Neural progenitor cell (in vitro differentiated cells): ENCODE measurements at regions not wholly inside any gene's neighbourhood (a gene's known extent, or its start where the extent isn't known, plus 50 kb on each side); places are given as distances from the start of the nearest gene placed in this dataset.

Experiments used
- DNase-seq: peaks from one replicate; pipeline ENCODE4 v3.0.0-alpha.2; 2016; ENCODE audit warnings: low spot score
- H2AFZ ChIP-seq: fragments of 200-600 bp; sonication (generic); replicated peaks from 2 replicates; pipeline ENCODE4 v1.6.1; 2016; ENCODE audit warnings: antibody characterized with exemption
- H3F3A ChIP-seq: fragments of 200-600 bp; sonication (generic); 2 replicates; pipeline ENCODE4 v1.6.1; 2016; ENCODE audit warnings: antibody characterized with exemption, low read depth
- H3K27ac ChIP-seq: fragments of 200-600 bp; sonication (generic); 2 replicates; pipeline ENCODE4 v1.5.1; 2016; ENCODE audit warnings: mild to moderate bottlenecking
- H3K27me3 ChIP-seq: fragments of 200-600 bp; sonication (generic); 2 replicates; pipeline ENCODE4 v1.6.1; 2016; ENCODE audit warnings: mild to moderate bottlenecking, moderate library complexity
- H3K36me3 ChIP-seq: fragments of 200-600 bp; sonication (generic); 2 replicates; pipeline ENCODE4 v1.5.1; 2016
- H3K4me1 ChIP-seq: fragments of 200-600 bp; sonication (generic); 2 replicates; pipeline ENCODE4 v1.6.1; 2016; ENCODE audit warnings: mixed run types
- H3K4me2 ChIP-seq: fragments of 200-600 bp; sonication (generic); 2 replicates; pipeline ENCODE4 v1.6.1; 2016
- H3K4me3 ChIP-seq: fragments of 200-600 bp; sonication (generic); 2 replicates; pipeline ENCODE4 v1.5.1; 2016
- H3K79me2 ChIP-seq: fragments of 200-600 bp; sonication (generic); 2 replicates; pipeline ENCODE4 v1.6.1; 2016; ENCODE audit warnings: low read depth
- H3K9ac ChIP-seq: fragments of 200-600 bp; sonication (generic); 2 replicates; pipeline ENCODE4 v1.6.1; 2016
- H3K9me3 ChIP-seq: fragments of 200-600 bp; sonication (generic); 2 replicates; pipeline ENCODE4 v1.5.1; 2016; ENCODE audit warnings: low read depth
- H4K20me1 ChIP-seq: fragments of 200-600 bp; sonication (generic); 2 replicates; pipeline ENCODE4 v1.6.1; 2016; ENCODE audit warnings: low read depth
- H3K27ac Mint-ChIP-seq: 3 replicates; pipeline ENCODE4 v1.8.0; 2021; ENCODE audit warnings: mixed read lengths
- H3K27me3 Mint-ChIP-seq: 2 replicates; pipeline ENCODE4 v1.8.0; 2022; ENCODE audit warnings: low read depth, mild to moderate bottlenecking, inconsistent platforms, moderate library complexity, mixed read lengths; ENCODE audit not compliant: insufficient read depth
- H3K36me3 Mint-ChIP-seq: 3 replicates; pipeline ENCODE4 v1.8.0; 2021; ENCODE audit warnings: mixed read lengths
- H3K4me1 Mint-ChIP-seq: 3 replicates; pipeline ENCODE4 v1.8.0; 2021; ENCODE audit warnings: mixed read lengths
- H3K4me3 Mint-ChIP-seq: 3 replicates; pipeline ENCODE4 v1.8.0; 2021; ENCODE audit warnings: mild to moderate bottlenecking, moderate library complexity, mixed read lengths
- H3K9me3 Mint-ChIP-seq: 3 replicates; pipeline ENCODE4 v1.8.0; 2020; ENCODE audit warnings: mixed read lengths
- EZH2 ChIP-seq: fragments of 200-600 bp; sonication (generic); IDR thresholded peaks from 2 replicates; pipeline ENCODE4 v1.6.1; 2017; ENCODE audit warnings: antibody characterized with exemption, mild to moderate bottlenecking, moderate library complexity
- EZH2phosphoT487 ChIP-seq: fragments of 200-600 bp; sonication (generic); IDR thresholded peaks from 2 replicates; pipeline ENCODE4 v1.6.1; 2017; ENCODE audit warnings: antibody characterized with exemption
- TF ChIP-seq, protein P1 (sequence below): fragments of 200-600 bp; sonication (generic); IDR thresholded peaks from 2 replicates; pipeline ENCODE4 v1.5.1; 2017; ENCODE audit warnings: antibody characterized with exemption, mild to moderate bottlenecking

DNA sequence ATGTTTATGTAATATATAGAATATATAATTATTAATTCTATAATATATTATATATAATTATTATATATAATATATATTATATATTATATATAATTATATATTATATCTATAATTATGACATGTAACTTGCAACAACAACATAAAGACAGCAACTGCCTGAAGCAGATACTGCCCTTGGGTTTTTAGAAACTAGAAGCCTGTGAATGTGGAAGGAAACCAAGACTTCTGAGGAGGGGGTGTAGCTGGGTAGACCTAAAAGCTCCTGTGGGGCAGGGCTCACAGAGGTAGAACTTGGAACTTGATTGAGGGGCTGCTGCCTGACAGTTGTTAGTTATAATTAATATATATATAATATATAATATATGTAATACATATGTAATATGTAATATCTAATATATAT lies 167.2 kb upstream of the SLIT2 start:
- Mint-ChIP-seq H3K4me3 (no peak overlapping the region), H3K9me3 (peaks cover 3% of the 10 kb centered on the region), H3K27me3 (no peaks in the 10 kb centered on the region), H3K4me1 (no peaks in the 10 kb centered on the region), H3K36me3 (no peaks in the 10 kb centered on the region), H3K27ac (no peak overlapping the region)
- Histone ChIP-seq H3K36me3 (no peaks in the 10 kb centered on the region), H3F3A (no peaks in the 10 kb centered on the region), H3K9me3 (no peaks in the 10 kb centered on the region), H3K4me2 (no peak overlapping the region), H3K27ac (no peak overlapping the region), H3K79me2 (no peaks in the 10 kb centered on the region), H3K27me3 (no peaks in the 10 kb centered on the region), H3K4me1 (no peaks in the 10 kb centered on the region), H3K9ac (no peak overlapping the region), H4K20me1 (no peaks in the 10 kb centered on the region), H2AFZ (no peak overlapping the region), H3K4me3 (no peak overlapping the region)
- no peak for DNase-seq
- TF ChIP-seq, protein P1, sequence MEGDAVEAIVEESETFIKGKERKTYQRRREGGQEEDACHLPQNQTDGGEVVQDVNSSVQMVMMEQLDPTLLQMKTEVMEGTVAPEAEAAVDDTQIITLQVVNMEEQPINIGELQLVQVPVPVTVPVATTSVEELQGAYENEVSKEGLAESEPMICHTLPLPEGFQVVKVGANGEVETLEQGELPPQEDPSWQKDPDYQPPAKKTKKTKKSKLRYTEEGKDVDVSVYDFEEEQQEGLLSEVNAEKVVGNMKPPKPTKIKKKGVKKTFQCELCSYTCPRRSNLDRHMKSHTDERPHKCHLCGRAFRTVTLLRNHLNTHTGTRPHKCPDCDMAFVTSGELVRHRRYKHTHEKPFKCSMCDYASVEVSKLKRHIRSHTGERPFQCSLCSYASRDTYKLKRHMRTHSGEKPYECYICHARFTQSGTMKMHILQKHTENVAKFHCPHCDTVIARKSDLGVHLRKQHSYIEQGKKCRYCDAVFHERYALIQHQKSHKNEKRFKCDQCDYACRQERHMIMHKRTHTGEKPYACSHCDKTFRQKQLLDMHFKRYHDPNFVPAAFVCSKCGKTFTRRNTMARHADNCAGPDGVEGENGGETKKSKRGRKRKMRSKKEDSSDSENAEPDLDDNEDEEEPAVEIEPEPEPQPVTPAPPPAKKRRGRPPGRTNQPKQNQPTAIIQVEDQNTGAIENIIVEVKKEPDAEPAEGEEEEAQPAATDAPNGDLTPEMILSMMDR: no peak
- TF ChIP-seq EZH2: no peak
- TF ChIP-seq EZH2phosphoT487: no peak

DNA sequence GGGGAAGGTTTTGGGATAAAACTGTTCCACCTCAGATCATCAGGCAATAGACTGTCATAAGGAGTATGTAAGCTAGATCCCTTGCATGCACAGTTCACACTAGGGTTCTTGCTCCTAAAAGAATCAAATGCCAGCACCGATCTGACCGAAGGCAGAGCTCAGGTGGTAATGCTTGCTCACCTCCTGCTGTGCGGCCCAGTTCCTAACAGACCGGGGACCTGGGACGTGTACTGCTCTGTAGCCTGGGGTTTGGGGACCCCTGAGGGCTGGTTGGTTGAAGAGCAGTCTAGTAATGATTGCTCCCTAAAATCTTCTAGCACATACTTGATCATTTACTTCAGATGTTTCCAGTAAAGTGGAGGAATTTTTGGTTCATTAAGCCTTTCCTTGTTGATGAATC lies 173.1 kb upstream of the SLIT2 start:
- Mint-ChIP-seq H3K36me3 (no peaks in the 10 kb centered on the region), H3K27ac (no peak overlapping the region), H3K9me3 (peaks cover 3% of the 10 kb centered on the region), H3K4me1 (no peaks in the 10 kb centered on the region), H3K27me3 (no peaks in the 10 kb centered on the region), H3K4me3 (no peak overlapping the region)
- Histone ChIP-seq H3K4me2 (no peak overlapping the region), H3K36me3 (no peaks in the 10 kb centered on the region), H3K4me1 (no peaks in the 10 kb centered on the region), H3K9me3 (no peaks in the 10 kb centered on the region), H3K4me3 (no peak overlapping the region), H3F3A (no peaks in the 10 kb centered on the region), H3K9ac (no peak overlapping the region), H3K79me2 (no peaks in the 10 kb centered on the region), H3K27me3 (no peaks in the 10 kb centered on the region), H3K27ac (no peak overlapping the region), H2AFZ (no peak overlapping the region), H4K20me1 (no peaks in the 10 kb centered on the region)
- DNase-seq: no peak
- TF ChIP-seq, protein P1: no peak
- TF ChIP-seq EZH2phosphoT487: no peak
- TF ChIP-seq EZH2: no peak

DNA sequence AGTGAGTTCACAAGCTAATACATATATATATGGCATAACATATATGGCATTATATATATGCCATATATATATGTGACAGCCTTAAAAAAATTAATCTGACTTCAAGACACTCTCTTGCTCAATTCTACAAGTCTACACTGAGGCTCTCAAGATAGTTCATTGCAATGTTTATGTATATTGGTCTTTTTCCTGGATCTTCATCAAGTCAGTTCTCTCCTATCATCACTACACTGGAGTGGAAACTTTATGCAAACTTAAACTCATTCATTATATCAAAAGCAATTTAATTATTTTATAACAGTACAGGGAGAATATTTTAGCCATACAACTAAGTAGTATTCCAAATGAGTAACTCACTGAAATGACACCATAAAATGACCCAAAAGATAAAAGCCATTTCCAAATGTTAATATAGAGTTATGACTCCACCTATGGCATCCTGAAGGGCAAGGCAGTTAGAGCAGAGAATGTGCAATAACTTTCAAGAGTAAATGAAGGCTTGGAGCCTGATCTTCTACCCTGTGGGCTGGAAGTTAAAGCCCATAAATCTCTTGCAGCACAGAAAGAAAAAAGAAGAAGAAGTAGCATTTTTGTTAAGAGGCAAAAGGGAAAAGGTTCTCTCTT lies 176.3 kb upstream of the SLIT2 start:
- Histone ChIP-seq H3K9ac (no peak overlapping the region), H3K4me2 (no peak overlapping the region), H3K4me3 (no peak overlapping the region), H4K20me1 (no peaks in the 10 kb centered on the region), H3F3A (no peaks in the 10 kb centered on the region), H3K9me3 (no peaks in the 10 kb centered on the region), H3K79me2 (no peaks in the 10 kb centered on the region), H3K4me1 (no peaks in the 10 kb centered on the region), H2AFZ (no peak overlapping the region), H3K36me3 (no peaks in the 10 kb centered on the region), H3K27ac (no peak overlapping the region), H3K27me3 (no peaks in the 10 kb centered on the region)
- Mint-ChIP-seq H3K4me3 (no peak overlapping the region), H3K36me3 (no peaks in the 10 kb centered on the region), H3K9me3 (no peaks in the 10 kb centered on the region), H3K27me3 (no peaks in the 10 kb centered on the region), H3K4me1 (no peaks in the 10 kb centered on the region), H3K27ac (no peak overlapping the region)
- no peak for DNase-seq
- TF ChIP-seq EZH2 (no peak), EZH2phosphoT487 (no peak)
- TF ChIP-seq, protein P1: no peak
